Breast epithelium (tissue), 4 donors: ENCODE measurements at regions not wholly inside any gene's neighbourhood (a gene's known extent, or its start where the extent isn't known, plus 50 kb on each side); places are given as distances from the start of the nearest gene placed in this dataset.

Source experiments
- DNase-seq, 2 donors: peaks; one replicate each; pipeline ENCODE4 v3.0.0-alpha.2; 2019; ENCODE audit warnings: low spot score in 2 of 2
- H3K27ac ChIP-seq, 2 donors: fragments of 200-600 bp; sonication (generic) in 1 of 2; one replicate each; pipeline ENCODE4 v1.5.1; 2016 to 2019; ENCODE audit warnings: mild to moderate bottlenecking in 1 of 2
- H3K27me3 ChIP-seq, 2 donors: fragments of 200-600 bp; sonication (generic) in 1 of 2; one replicate each; pipeline versions ENCODE4 v1.5.1 to v1.6.0; 2017 to 2019; ENCODE audit warnings: control low read depth in 1 of 2, mild to moderate bottlenecking in 1 of 2
- H3K36me3 ChIP-seq: fragments of 200-600 bp; one replicate; pipeline ENCODE4 v1.5.1; 2019
- H3K4me1 ChIP-seq, 2 donors: fragments of 200-600 bp; sonication (generic); one replicate each; pipeline ENCODE4 v1.5.1; 2016 to 2019; ENCODE audit warnings: control low read depth in 1 of 2
- H3K4me3 ChIP-seq, 3 donors: fragments of 200-600 bp; sonication (generic); 1 replicate in 2 of 3; 2 replicates in 1 of 3; pipeline ENCODE4 v1.5.1; 2016 to 2019; ENCODE audit warnings: mild to moderate bottlenecking in 3 of 3, moderate library complexity in 2 of 3
- H3K9me3 ChIP-seq, 2 donors: fragments of 200-600 bp; sonication (generic) in 1 of 2; one replicate each; pipeline ENCODE4 v1.5.1; 2016 to 2019; ENCODE audit warnings: control low read depth in 1 of 2
- POLR2A ChIP-seq: fragments of 450-650 bp; IDR thresholded peaks from one replicate; pipeline ENCODE4 v1.6.1; 2016; ENCODE audit warnings: antibody characterized with exemption, mild to moderate bottlenecking, moderate library complexity
- POLR2AphosphoS5 ChIP-seq, 3 donors: sonication (generic); formaldehyde crosslinking; IDR thresholded peaks; one replicate each; pipeline ENCODE4 v1.6.1; 2017; ENCODE audit warnings: antibody characterized with exemption in 3 of 3
- intact Hi-C: fragments of 100-400 bp; cut with DNase I; formaldehyde crosslinking; loops from one replicate; pipeline ENCODE4 v1.15.1; 2023; ENCODE audit warnings: low total_unique reads
- TF ChIP-seq, protein P1 (sequence below), 3 donors: fragments of 450-650 bp; IDR thresholded peaks; one replicate each; pipeline ENCODE4 v1.5.1; 2016 to 2017; ENCODE audit warnings: antibody characterized with exemption in 3 of 3, mild to moderate bottlenecking in 3 of 3, moderate library complexity in 3 of 3

GRCh38 chr6:133768656-133769295, 120.1 kb upstream of the TCF21 start:
- H3K27ac ChIP-seq, result no peak overlapping the region
- H3K4me3 ChIP-seq, result no peak overlapping the region
- H3K9me3 ChIP-seq, result no peaks in the 10 kb centered on the region
- no peak for DNase-seq
- H3K4me1 ChIP-seq, result no peaks in the 10 kb centered on the region
- no peak for TF ChIP-seq POLR2A
- no peak for TF ChIP-seq POLR2AphosphoS5 (IDR thresholded peaks at IDR 0.05)
- TF ChIP-seq, protein P1, sequence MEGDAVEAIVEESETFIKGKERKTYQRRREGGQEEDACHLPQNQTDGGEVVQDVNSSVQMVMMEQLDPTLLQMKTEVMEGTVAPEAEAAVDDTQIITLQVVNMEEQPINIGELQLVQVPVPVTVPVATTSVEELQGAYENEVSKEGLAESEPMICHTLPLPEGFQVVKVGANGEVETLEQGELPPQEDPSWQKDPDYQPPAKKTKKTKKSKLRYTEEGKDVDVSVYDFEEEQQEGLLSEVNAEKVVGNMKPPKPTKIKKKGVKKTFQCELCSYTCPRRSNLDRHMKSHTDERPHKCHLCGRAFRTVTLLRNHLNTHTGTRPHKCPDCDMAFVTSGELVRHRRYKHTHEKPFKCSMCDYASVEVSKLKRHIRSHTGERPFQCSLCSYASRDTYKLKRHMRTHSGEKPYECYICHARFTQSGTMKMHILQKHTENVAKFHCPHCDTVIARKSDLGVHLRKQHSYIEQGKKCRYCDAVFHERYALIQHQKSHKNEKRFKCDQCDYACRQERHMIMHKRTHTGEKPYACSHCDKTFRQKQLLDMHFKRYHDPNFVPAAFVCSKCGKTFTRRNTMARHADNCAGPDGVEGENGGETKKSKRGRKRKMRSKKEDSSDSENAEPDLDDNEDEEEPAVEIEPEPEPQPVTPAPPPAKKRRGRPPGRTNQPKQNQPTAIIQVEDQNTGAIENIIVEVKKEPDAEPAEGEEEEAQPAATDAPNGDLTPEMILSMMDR (IDR thresholded peaks at IDR 0.05), result no peak
- no peaks in the 10 kb centered on the region for H3K27me3 ChIP-seq
- no peaks in the 10 kb centered on the region for H3K36me3 ChIP-seq
- intact Hi-C loops, result no loop called here

GRCh38 chr6:133769463-133769862, 119.5 kb upstream of the TCF21 start:
- H3K4me1 ChIP-seq, result no peaks in the 10 kb centered on the region
- no peak for TF ChIP-seq POLR2AphosphoS5 (IDR thresholded peaks at IDR 0.05)
- TF ChIP-seq POLR2A, result no peak
- TF ChIP-seq, protein P1 (IDR thresholded peaks at IDR 0.05), result no peak
- no peak overlapping the region for H3K27ac ChIP-seq
- DNase-seq, result no peak
- no peaks in the 10 kb centered on the region for H3K36me3 ChIP-seq
- intact Hi-C loops, result no loop called here
- no peaks in the 10 kb centered on the region for H3K27me3 ChIP-seq
- H3K9me3 ChIP-seq, result no peaks in the 10 kb centered on the region
- no peak overlapping the region for H3K4me3 ChIP-seq

DNA sequence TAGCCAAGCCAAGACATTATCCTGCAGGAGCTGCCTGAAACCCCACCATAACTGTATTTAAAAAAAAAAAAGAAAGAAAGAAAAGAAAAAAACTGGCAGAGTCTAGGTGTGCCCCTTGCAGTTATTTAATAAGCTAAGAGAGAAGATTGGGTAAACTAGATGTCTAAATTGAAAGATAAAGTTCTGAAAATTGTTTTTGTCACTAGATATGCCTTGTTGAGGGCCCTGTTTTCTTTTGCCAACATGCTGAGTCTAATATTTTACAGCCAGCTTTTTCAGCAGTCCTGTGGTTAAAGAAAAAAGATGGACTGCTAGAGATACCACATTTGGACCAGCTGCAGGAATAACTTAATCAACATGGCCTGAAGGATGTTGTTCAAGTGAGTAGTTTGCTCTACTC, 116.3 kb upstream of the TCF21 start:
- no peak for DNase-seq
- H3K4me3 ChIP-seq, result no peak overlapping the region

GRCh38 chr6:133773776-133774175, 115.1 kb upstream of the TCF21 start:
- no peaks in the 10 kb centered on the region for H3K9me3 ChIP-seq
- DNase-seq, result no peak
- no peaks in the 10 kb centered on the region for H3K27me3 ChIP-seq
- TF ChIP-seq, protein P1 (IDR thresholded peaks at IDR 0.05), result no peak
- no peak for TF ChIP-seq POLR2AphosphoS5 (IDR thresholded peaks at IDR 0.05)
- TF ChIP-seq POLR2A, result no peak
- no peak overlapping the region for H3K4me3 ChIP-seq
- no peak overlapping the region for H3K27ac ChIP-seq
- H3K36me3 ChIP-seq, result no peaks in the 10 kb centered on the region
- intact Hi-C loops, result no loop called here
- no peaks in the 10 kb centered on the region for H3K4me1 ChIP-seq

More for the DNA sequence above, 116.3 kb upstream of the TCF21 start:
- Histone ChIP-seq H3K4me1 (no peaks in the 10 kb centered on the region), H3K27me3 (no peaks in the 10 kb centered on the region), H3K27ac (no peak overlapping the region), H3K9me3 (no peaks in the 10 kb centered on the region), H3K36me3 (no peaks in the 10 kb centered on the region)
- TF ChIP-seq POLR2AphosphoS5 (IDR thresholded peaks at IDR 0.05) (no peak), POLR2A (no peak)
- TF ChIP-seq, protein P1 (IDR thresholded peaks at IDR 0.05), result no peak
- intact Hi-C loops, result no loop called here

- Histone ChIP-seq H3K4me1 (no peaks in the 10 kb centered on the region), H3K27ac (no peak overlapping the region), H3K27me3 (no peaks in the 10 kb centered on the region), H3K36me3 (no peaks in the 10 kb centered on the region), H3K9me3 (no peaks in the 10 kb centered on the region), H3K4me3 (no peak overlapping the region)
- intact Hi-C loops, result no loop called here
- no peak for DNase-seq
- TF ChIP-seq POLR2A, result no peak
- no peak for TF ChIP-seq POLR2AphosphoS5 (IDR thresholded peaks at IDR 0.05)
- TF ChIP-seq, protein P1 (IDR thresholded peaks at IDR 0.05), result no peak
Observed at GRCh38 chr6:133774356-133774755, 114.6 kb upstream of the TCF21 start.
